Activated CD8-positive, alpha-beta T cell treated with anti-CD3 and anti-CD28 coated beads for 36 hours (primary cell): ENCODE measurements at regions not wholly inside any gene's neighbourhood (a gene's known extent, or its start where the extent isn't known, plus 50 kb on each side); places are given as distances from the start of the nearest gene placed in this dataset.

Experiments used
- ATAC-seq: fragments of 200-7000 bp; cut with Tn5 transposase; one replicate; pipeline ENCODE4 v1.10.0; 2021; ENCODE audit warnings: mild to moderate bottlenecking, moderate library complexity
- CTCF ChIA-PET: fragments of 350-600 bp; sonication (Branson Sonifier 250); formaldehyde crosslinking; loops from one replicate; lab custom pipeline; 2021; ENCODE audit warnings: antibody characterized with exemption; lab: Charles Lee
- POLR2A ChIA-PET: fragments of 350-600 bp; sonication (Branson Sonifier 250); formaldehyde crosslinking; loops from one replicate; lab custom pipeline; 2021; ENCODE audit warnings: antibody characterized with exemption; lab: Charles Lee
- DNase-seq: peaks from one replicate; pipeline ENCODE4 v3.0.0-alpha.2; 2020
- H3K27ac Mint-ChIP-seq: one replicate; pipeline ENCODE4 v1.8.0; 2021; ENCODE audit warnings: mild to moderate bottlenecking, mixed read lengths
- H3K27me3 Mint-ChIP-seq: one replicate; pipeline ENCODE4 v1.8.0; 2021; ENCODE audit warnings: mixed read lengths
- H3K36me3 Mint-ChIP-seq: one replicate; pipeline ENCODE4 v1.8.0; 2021; ENCODE audit warnings: low read depth, mixed read lengths
- H3K4me1 Mint-ChIP-seq: one replicate; pipeline ENCODE4 v1.8.0; 2021; ENCODE audit warnings: low read depth, mixed read lengths
- H3K4me3 Mint-ChIP-seq: one replicate; pipeline ENCODE4 v1.8.0; 2021; ENCODE audit warnings: mild to moderate bottlenecking, moderate library complexity, mixed read lengths
- H3K9me3 Mint-ChIP-seq: one replicate; pipeline ENCODE4 v1.8.0; 2021; ENCODE audit warnings: mixed read lengths
- intact Hi-C: fragments of 100-400 bp; cut with micrococcal nuclease; formaldehyde crosslinking; loops from one replicate; pipeline ENCODE4 v1.10.0; 2022
- TF ChIP-seq, protein P1 (sequence below): fragments of 200-600 bp; IDR thresholded peaks from one replicate; pipeline ENCODE4 v1.8.0; 2022; ENCODE audit warnings: antibody characterized with exemption, mild to moderate bottlenecking

DNA sequence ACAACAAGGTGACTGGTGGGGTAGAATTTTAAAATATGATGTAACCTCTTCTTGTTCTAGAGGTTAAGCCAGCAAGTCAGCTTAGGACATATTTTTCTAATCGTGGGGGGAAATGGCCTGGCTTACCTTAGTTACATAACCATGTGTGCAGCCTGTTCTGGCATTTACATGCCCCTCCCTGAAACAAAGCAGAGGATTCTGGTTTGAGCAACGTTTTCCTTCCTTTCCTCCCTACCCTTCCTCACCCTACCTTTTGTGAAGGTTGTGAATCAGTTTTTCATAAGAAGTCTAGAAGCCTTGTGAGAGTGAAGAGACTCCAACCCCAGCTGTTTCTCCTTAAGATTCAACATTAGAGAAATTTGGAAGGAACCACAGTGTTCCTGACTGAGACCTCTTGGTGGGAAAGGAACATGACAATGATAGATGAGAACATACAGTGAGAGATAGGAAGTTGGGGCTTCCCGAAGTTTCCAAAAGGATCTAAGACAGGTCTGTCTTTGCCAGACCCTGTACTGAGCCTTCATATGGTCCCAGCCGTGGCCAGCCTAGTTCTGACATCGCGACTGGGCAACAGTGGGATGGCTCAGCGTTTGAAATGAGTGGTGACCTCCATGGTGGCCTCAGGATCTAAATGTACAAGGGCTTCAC, 365.2 kb downstream of the SPATA31D1 start:
- Mint-ChIP-seq H3K36me3 (no peaks in the 10 kb centered on the region), H3K27ac (no peak overlapping the region), H3K4me1 (no peaks in the 10 kb centered on the region), H3K9me3 (no peaks in the 10 kb centered on the region), H3K4me3 (no peak overlapping the region), H3K27me3 (no peaks in the 10 kb centered on the region)
- TF ChIP-seq, protein P1, sequence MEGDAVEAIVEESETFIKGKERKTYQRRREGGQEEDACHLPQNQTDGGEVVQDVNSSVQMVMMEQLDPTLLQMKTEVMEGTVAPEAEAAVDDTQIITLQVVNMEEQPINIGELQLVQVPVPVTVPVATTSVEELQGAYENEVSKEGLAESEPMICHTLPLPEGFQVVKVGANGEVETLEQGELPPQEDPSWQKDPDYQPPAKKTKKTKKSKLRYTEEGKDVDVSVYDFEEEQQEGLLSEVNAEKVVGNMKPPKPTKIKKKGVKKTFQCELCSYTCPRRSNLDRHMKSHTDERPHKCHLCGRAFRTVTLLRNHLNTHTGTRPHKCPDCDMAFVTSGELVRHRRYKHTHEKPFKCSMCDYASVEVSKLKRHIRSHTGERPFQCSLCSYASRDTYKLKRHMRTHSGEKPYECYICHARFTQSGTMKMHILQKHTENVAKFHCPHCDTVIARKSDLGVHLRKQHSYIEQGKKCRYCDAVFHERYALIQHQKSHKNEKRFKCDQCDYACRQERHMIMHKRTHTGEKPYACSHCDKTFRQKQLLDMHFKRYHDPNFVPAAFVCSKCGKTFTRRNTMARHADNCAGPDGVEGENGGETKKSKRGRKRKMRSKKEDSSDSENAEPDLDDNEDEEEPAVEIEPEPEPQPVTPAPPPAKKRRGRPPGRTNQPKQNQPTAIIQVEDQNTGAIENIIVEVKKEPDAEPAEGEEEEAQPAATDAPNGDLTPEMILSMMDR = no peak
- ChIA-PET POLR2A (no interaction called here), CTCF (no interaction called here)
- DNase-seq (no peak), ATAC-seq (no peak)
- intact Hi-C loops = no loop called here

- Mint-ChIP-seq H3K4me3 (no peak overlapping the region), H3K36me3 (no peaks in the 10 kb centered on the region), H3K9me3 (no peaks in the 10 kb centered on the region), H3K27ac (no peak overlapping the region), H3K27me3 (no peaks in the 10 kb centered on the region), H3K4me1 (no peaks in the 10 kb centered on the region)
- ATAC-seq (no peak), DNase-seq (no peak)
- TF ChIP-seq, protein P1 = no peak
- ChIA-PET CTCF (no interaction called here), POLR2A (no interaction called here)
- intact Hi-C loops = no loop called here
These were observed 365.7 kb downstream of the SPATA31D1 start for GRCh38 chr9:82354279-82354659.

DNA sequence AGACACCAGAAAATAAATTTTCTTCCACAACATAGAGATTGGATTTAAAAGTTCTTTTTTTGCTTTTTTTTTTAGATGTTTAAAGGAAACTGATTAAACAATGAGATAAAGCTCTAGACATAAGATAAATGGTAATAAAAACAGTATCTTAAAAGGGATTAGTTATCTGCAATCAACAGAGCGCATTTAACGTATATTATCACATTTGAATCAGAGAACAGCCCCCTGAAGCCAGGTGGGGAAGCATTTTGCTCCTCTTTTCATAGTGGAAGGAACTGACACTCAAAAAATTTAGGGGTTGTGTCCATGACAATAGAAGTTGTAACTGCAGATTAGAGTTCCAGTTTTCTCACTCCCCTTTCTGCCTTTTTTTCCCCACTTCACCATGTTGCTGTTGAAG, 367.6 kb downstream of the SPATA31D1 start:
- TF ChIP-seq, protein P1 = no peak
- Mint-ChIP-seq H3K4me3 (no peak overlapping the region), H3K27me3 (no peaks in the 10 kb centered on the region), H3K4me1 (no peaks in the 10 kb centered on the region), H3K36me3 (no peaks in the 10 kb centered on the region), H3K27ac (no peak overlapping the region), H3K9me3 (no peaks in the 10 kb centered on the region)
- intact Hi-C loops = no loop called here
- ChIA-PET CTCF (no interaction called here), POLR2A (no interaction called here)
- DNase-seq (no peak), ATAC-seq (no peak)

DNA sequence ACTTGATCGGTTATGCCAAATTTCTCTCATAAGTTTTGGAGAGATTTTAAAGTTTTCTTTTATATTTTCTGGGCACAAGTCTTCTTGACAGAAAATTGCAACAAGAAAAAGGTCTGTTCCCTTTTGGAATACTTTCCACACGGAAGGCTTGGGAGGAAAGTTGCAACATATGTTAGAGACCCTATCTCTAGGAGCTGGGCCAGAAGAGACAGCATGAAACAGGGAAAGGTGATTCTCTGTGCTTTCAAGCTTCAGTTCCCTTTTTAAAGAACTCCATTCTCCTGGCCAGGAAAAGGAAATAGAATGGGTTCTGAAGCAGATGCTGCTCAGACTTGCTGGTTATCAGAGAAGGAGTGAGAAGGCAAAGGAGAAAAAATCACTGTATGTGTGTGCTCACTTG, 368.3 kb downstream of the SPATA31D1 start:
- Mint-ChIP-seq H3K4me1 (no peaks in the 10 kb centered on the region), H3K27ac (no peak overlapping the region), H3K9me3 (no peaks in the 10 kb centered on the region), H3K36me3 (no peaks in the 10 kb centered on the region), H3K27me3 (no peaks in the 10 kb centered on the region), H3K4me3 (no peak overlapping the region)
- no peak for DNase-seq
- ATAC-seq = no peak
- intact Hi-C loops = no loop called here
- ChIA-PET CTCF (no interaction called here), POLR2A (no interaction called here)
- TF ChIP-seq, protein P1 = no peak

DNA sequence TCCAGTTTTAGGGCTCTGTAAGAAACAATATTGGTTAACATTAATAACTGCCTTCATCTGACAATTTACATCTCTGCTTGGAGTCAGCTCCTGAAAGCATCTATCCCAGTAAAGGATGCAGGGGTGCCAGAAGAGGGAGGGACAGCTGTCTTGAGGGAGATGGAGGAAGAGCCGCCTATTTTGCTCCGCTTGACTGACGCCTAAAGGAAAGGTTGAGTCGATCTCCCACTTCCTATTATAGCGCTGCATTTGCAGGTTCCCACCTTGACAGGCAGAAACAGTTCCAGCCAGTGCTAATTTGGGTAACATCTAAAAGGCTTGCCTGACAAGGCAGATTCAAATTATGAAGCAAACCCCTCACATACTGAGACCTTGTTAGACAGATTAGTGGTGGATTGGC, 374.6 kb downstream of the SPATA31D1 start:
- Mint-ChIP-seq H3K27me3 (no peaks in the 10 kb centered on the region), H3K4me1 (no peaks in the 10 kb centered on the region), H3K9me3 (no peaks in the 10 kb centered on the region), H3K36me3 (no peaks in the 10 kb centered on the region), H3K27ac (no peak overlapping the region), H3K4me3 (no peak overlapping the region)
- ChIA-PET CTCF (no interaction called here), POLR2A (no interaction called here)
- intact Hi-C loops = no loop called here
- ATAC-seq (no peak), DNase-seq (no peak)
- TF ChIP-seq, protein P1 = no peak
